ENCODE measurements at regions not wholly inside any gene's neighbourhood (a gene's known extent, or its start where the extent isn't known, plus 50 kb on each side); places are given as distances from the start of the nearest gene placed in this dataset.

DNA sequence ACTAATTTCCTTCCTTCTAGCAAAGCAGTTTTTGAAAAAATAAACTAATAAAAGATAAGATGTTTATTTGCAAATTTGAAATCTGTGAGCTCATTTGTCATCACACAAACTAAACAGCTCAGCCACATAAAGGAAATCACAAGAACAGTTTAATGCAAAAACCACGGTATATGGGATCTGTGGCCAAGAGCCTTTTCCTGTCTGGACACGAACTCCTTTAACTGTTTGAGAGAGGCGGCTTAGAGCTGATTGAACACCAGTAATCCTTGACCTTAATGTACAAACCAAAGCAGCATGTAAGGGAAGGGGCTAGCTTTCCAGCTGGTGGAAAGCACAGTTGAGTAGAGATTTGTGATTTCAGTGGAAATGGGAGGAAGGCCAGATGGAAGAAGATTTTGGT is 66.3 kb upstream of the SPINK5 start:
- TF ChIP-seq, protein P1, sequence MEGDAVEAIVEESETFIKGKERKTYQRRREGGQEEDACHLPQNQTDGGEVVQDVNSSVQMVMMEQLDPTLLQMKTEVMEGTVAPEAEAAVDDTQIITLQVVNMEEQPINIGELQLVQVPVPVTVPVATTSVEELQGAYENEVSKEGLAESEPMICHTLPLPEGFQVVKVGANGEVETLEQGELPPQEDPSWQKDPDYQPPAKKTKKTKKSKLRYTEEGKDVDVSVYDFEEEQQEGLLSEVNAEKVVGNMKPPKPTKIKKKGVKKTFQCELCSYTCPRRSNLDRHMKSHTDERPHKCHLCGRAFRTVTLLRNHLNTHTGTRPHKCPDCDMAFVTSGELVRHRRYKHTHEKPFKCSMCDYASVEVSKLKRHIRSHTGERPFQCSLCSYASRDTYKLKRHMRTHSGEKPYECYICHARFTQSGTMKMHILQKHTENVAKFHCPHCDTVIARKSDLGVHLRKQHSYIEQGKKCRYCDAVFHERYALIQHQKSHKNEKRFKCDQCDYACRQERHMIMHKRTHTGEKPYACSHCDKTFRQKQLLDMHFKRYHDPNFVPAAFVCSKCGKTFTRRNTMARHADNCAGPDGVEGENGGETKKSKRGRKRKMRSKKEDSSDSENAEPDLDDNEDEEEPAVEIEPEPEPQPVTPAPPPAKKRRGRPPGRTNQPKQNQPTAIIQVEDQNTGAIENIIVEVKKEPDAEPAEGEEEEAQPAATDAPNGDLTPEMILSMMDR (IDR thresholded peaks at IDR 0.05; ENCODE audit: borderline replicate concordance, insufficient read depth, low read depth, low read length), result no peak
- no peak overlapping the region for H3K4me3 ChIP-seq (ENCODE audit: low read depth, low read length)

DNA sequence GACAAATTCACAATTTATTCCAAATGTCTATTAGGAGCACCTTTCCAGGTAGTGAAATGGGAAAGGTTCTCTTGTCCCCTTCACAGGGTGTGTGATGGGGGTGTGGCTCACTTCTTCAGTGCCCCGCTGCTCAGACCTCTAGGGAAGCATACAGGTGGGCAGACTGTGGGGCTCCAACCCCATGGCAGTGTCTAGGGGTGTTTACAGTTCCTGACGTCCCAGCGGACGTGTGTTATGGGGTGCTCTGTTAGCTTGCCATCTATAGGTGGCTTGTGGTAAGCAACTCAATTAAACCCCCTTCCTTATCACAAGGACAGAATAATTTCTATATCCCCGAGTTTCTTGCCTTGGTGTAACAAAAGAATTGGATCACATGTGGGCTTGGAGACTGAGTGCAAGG is 67.4 kb upstream of the SPINK5 start:
- H3K4me3 ChIP-seq (ENCODE audit: low read depth, low read length), result no peak overlapping the region
- TF ChIP-seq, protein P1 (IDR thresholded peaks at IDR 0.05; ENCODE audit: borderline replicate concordance, insufficient read depth, low read depth, low read length), result no peak

DNA sequence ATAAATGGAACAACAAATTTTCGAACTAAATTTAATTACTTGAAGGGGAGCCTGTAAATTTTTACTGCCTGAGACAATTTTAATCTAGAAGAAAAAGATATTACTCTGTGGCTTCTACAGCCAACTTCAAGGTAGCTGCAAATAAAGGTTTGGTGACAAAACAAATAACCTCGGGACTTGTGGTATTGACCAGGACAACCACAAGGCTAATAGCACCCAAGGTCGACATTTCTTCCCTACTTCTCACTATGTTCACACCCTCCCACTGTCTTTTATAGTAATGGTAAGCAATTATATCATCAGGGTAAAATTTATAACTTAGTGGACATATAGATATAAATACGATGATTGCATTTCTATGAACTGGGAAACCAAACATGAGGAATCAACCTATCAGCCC is 67.9 kb upstream of the SPINK5 start:
- TF ChIP-seq, protein P1 (IDR thresholded peaks at IDR 0.05; ENCODE audit: borderline replicate concordance, insufficient read depth, low read depth, low read length), result no peak
- H3K4me3 ChIP-seq (ENCODE audit: low read depth, low read length), result no peak overlapping the region

DNA sequence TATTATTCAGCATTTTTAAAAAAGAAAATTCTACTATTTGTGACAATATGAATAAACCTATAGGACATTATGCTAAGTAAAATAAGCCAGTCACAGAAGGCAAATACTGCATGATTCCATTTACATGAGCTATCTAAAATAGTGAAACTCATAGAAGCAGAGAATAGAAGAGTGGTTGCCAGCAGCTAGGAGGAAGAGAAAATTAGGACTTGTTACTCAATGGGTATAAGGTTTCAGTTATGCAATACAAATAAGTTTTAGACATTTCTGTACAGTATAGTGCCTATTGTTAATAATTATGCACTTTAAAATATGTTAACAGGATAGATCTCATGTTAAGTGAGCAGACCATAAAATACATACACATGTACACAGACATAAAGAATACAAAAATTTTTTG is 73.8 kb upstream of the SPINK5 start:
- no peak overlapping the region for H3K4me3 ChIP-seq (ENCODE audit: low read depth, low read length)
- TF ChIP-seq, protein P1 (IDR thresholded peaks at IDR 0.05; ENCODE audit: borderline replicate concordance, insufficient read depth, low read depth, low read length), result no peak

DNA sequence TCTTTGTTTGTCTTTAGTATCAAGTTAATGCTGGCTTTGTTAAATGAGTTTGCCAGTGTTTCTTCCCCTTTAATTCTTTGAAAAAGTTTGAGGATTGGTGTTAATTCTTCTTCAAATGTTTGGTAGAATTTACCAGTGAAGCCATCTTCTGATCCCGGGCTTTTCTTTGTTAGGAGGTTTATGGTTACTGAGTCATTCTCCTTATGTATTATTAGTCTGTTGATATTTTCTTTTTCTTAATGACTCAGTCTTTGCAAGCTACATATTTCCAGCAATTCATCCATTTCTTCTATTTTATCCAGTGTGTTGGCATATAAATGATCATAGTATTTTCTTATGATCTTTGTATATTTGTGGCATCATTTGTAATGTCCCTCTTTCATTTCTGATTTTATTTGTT is 74.5 kb upstream of the SPINK5 start:
- TF ChIP-seq, protein P1 (IDR thresholded peaks at IDR 0.05; ENCODE audit: borderline replicate concordance, insufficient read depth, low read depth, low read length), result no peak
- H3K4me3 ChIP-seq (ENCODE audit: low read depth, low read length), result no peak overlapping the region

DNA sequence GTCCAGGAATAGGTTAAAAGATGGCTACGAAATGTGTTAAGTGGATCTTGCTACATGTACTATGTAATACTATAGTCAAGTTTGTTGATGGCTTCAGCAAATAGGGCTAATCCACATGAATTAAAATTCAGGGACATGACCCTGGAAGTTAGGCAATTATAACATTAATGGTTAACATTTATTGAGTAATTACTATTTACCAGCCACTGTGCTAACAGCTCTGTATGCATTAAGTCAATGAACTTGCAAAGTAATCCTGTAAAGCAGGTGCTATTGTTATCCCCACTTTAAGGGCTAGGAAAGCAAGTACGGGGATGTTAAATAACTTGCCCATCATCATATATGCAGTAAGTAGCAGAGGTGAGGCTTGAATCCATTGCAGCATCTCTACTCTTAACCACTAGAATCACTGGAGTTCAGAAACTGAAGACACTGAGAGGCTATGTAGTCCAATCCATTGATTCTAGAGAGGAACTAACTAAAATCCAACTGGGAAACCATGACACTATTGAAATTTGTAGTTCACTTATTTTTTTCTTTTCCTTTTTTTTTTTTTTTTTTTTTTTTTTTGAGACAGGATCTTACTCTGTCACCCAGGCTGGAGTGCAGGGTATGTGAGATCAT is 77.5 kb upstream of the SPINK5 start:
- no peak overlapping the region for H3K4me3 ChIP-seq (ENCODE audit: low read depth, low read length)

DNA sequence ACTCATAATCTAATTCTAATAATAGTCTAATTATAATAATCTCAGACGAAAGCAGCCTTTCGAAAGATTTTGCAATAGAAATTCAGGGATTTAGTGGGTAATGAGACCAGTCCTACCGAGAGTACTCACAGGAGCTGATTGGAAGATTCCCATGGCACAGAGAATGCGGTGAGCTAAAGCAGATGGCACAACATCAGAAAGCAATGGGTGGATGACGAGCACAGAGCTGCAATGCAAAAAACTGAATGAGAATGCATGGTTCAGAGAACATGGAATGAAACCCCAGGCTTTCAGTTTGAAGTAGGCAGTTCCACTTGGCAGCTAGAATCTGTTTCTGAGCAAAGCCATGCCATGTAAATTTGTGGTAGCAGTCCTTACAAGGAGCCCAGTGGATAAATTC is 78.2 kb upstream of the SPINK5 start:
- TF ChIP-seq, protein P1 (IDR thresholded peaks at IDR 0.05; ENCODE audit: borderline replicate concordance, insufficient read depth, low read depth, low read length), result no peak
- H3K4me3 ChIP-seq (ENCODE audit: low read depth, low read length), result no peak overlapping the region

More for the DNA sequence above, 77.5 kb upstream of the SPINK5 start:
- TF ChIP-seq, protein P1 (IDR thresholded peaks at IDR 0.05; ENCODE audit: borderline replicate concordance, insufficient read depth, low read depth, low read length), result no peak
